OCI-M2 (cell line): ENCODE measurements at regions not wholly inside any gene's neighbourhood (a gene's known extent, or its start where the extent isn't known, plus 50 kb on each side); places are given as distances from the start of the nearest gene placed in this dataset.
"Not testable (repeated sequence)": the region's sequence is repeated elsewhere in the genome, so short reads cannot be mapped to it uniquely, and the experiment has no call there.

ENCODE experiments used
- DNase-seq: peaks from one replicate; lab custom pipeline; 2025; ENCODE audit not compliant: unreplicated experiment; lab: John Stamatoyannopoulos, UW

- no peak for DNase-seq
Observed at GRCh38 chr5:144731786-144732185, 561.1 kb downstream of the KCTD16 start.

GRCh38 chr5:144712090-144712489, 541.4 kb downstream of the KCTD16 start:
- no peak for DNase-seq

- no peak for DNase-seq
Observed at GRCh38 chr5:144711172-144711571, 540.5 kb downstream of the KCTD16 start.

GRCh38 chr5:144710637-144711036, 540.0 kb downstream of the KCTD16 start:
- DNase-seq: no peak

- no peak for DNase-seq
Observed at GRCh38 chr5:144703776-144704175, 533.1 kb downstream of the KCTD16 start.

GRCh38 chr5:144698484-144698883, 527.8 kb downstream of the KCTD16 start:
- no peak for DNase-seq

GRCh38 chr5:144697847-144698262, 527.2 kb downstream of the KCTD16 start:
- no peak for DNase-seq

- DNase-seq: no peak
Observed at GRCh38 chr5:144691936-144692335, 521.3 kb downstream of the KCTD16 start.

- no peak for DNase-seq
Observed at GRCh38 chr5:144684899-144685298, 514.2 kb downstream of the KCTD16 start.

GRCh38 chr5:144680711-144681110, 510.0 kb downstream of the KCTD16 start:
- no peak for DNase-seq

GRCh38 chr5:144671066-144671465, 500.4 kb downstream of the KCTD16 start:
- DNase-seq: no peak

GRCh38 chr5:144659634-144660227, 489.1 kb downstream of the KCTD16 start:
- DNase-seq: no peak

- no peak for DNase-seq
Observed at GRCh38 chr5:144644317-144644716, 473.6 kb downstream of the KCTD16 start.

- DNase-seq: no peak
Observed at GRCh38 chr5:144638787-144639186, 468.1 kb downstream of the KCTD16 start.

- no peak for DNase-seq
Observed at GRCh38 chr5:144634138-144634537, 463.5 kb downstream of the KCTD16 start.

GRCh38 chr5:144598451-144599068, 427.9 kb downstream of the KCTD16 start:
- DNase-seq: no peak

GRCh38 chr5:144596517-144596916, 425.8 kb downstream of the KCTD16 start:
- DNase-seq: no peak

GRCh38 chr5:144594919-144595318, 424.2 kb downstream of the KCTD16 start:
- DNase-seq: no peak

GRCh38 chr5:144594234-144594633, 423.6 kb downstream of the KCTD16 start:
- DNase-seq: not testable (repeated sequence)

- DNase-seq: no peak
Observed at GRCh38 chr5:144585681-144586080, 415.0 kb downstream of the KCTD16 start.

- no peak for DNase-seq
Observed at GRCh38 chr5:144583541-144584449, 413.1 kb downstream of the KCTD16 start.

- no peak for DNase-seq
Observed at GRCh38 chr5:144582066-144582465, 411.4 kb downstream of the KCTD16 start.
